ENCODE measurements at regions not wholly inside any gene's neighbourhood (a gene's known extent, or its start where the extent isn't known, plus 50 kb on each side); places are given as distances from the start of the nearest gene placed in this dataset.

GRCh38 chr2:192298664-192299063 lies 103.9 kb upstream of the TMEFF2 start:
- DNase-seq (ENCODE audit: extremely low spot score, unreplicated experiment), result no peak
- Mint-ChIP-seq H3K9me3 (ENCODE audit: unreplicated experiment) (no peaks in the 10 kb centered on the region), H3K4me3 (ENCODE audit: unreplicated experiment) (no peak overlapping the region), H3K27me3 (ENCODE audit: unreplicated experiment) (no peaks in the 10 kb centered on the region), H3K4me1 (ENCODE audit: unreplicated experiment) (no peaks in the 10 kb centered on the region), H3K36me3 (ENCODE audit: unreplicated experiment) (no peaks in the 10 kb centered on the region), H3K27ac (ENCODE audit: unreplicated experiment) (no peak overlapping the region)
- TF ChIP-seq CTCF (IDR thresholded peaks at IDR 0.05), result no peak

- H3K36me3 Mint-ChIP-seq (ENCODE audit: unreplicated experiment), result no peaks in the 10 kb centered on the region
- H3K4me1 Mint-ChIP-seq (ENCODE audit: unreplicated experiment), result peaks cover 3% of the 10 kb centered on the region
- no peaks in the 10 kb centered on the region for H3K9me3 Mint-ChIP-seq (ENCODE audit: unreplicated experiment)
- no peak for TF ChIP-seq CTCF (IDR thresholded peaks at IDR 0.05)
- no peak overlapping the region for H3K27ac Mint-ChIP-seq (ENCODE audit: unreplicated experiment)
- no peak overlapping the region for H3K4me3 Mint-ChIP-seq (ENCODE audit: unreplicated experiment)
- H3K27me3 Mint-ChIP-seq (ENCODE audit: unreplicated experiment), result no peaks in the 10 kb centered on the region
- DNase-seq (ENCODE audit: extremely low spot score, unreplicated experiment), result no peak
Observed at GRCh38 chr2:192292478-192292877, 97.7 kb upstream of the TMEFF2 start.

- H3K4me3 Mint-ChIP-seq (ENCODE audit: unreplicated experiment), result no peak overlapping the region
- no peak overlapping the region for H3K27ac Mint-ChIP-seq (ENCODE audit: unreplicated experiment)
- TF ChIP-seq CTCF (IDR thresholded peaks at IDR 0.05), result no peak
- H3K27me3 Mint-ChIP-seq (ENCODE audit: unreplicated experiment), result no peaks in the 10 kb centered on the region
- H3K36me3 Mint-ChIP-seq (ENCODE audit: unreplicated experiment), result no peaks in the 10 kb centered on the region
- H3K9me3 Mint-ChIP-seq (ENCODE audit: unreplicated experiment), result no peaks in the 10 kb centered on the region
- no peak for DNase-seq (ENCODE audit: extremely low spot score, unreplicated experiment)
- H3K4me1 Mint-ChIP-seq (ENCODE audit: unreplicated experiment), result peaks cover 3% of the 10 kb centered on the region
Observed at GRCh38 chr2:192288295-192288694, 93.6 kb upstream of the TMEFF2 start.

GRCh38 chr2:192286093-192286701 lies 91.5 kb upstream of the TMEFF2 start:
- H3K36me3 Mint-ChIP-seq (ENCODE audit: unreplicated experiment), result no peaks in the 10 kb centered on the region
- TF ChIP-seq CTCF (IDR thresholded peaks at IDR 0.05), result peak; percentile 79
- H3K27ac Mint-ChIP-seq (ENCODE audit: unreplicated experiment), result no peak overlapping the region
- H3K4me3 Mint-ChIP-seq (ENCODE audit: unreplicated experiment), result no peak overlapping the region
- peaks cover 3% of the 10 kb centered on the region for H3K4me1 Mint-ChIP-seq (ENCODE audit: unreplicated experiment)
- no peaks in the 10 kb centered on the region for H3K9me3 Mint-ChIP-seq (ENCODE audit: unreplicated experiment)
- H3K27me3 Mint-ChIP-seq (ENCODE audit: unreplicated experiment), result no peaks in the 10 kb centered on the region
- DNase-seq (ENCODE audit: extremely low spot score, unreplicated experiment), result no peak

- Mint-ChIP-seq H3K4me3 (ENCODE audit: unreplicated experiment) (no peak overlapping the region), H3K27ac (ENCODE audit: unreplicated experiment) (no peak overlapping the region), H3K27me3 (ENCODE audit: unreplicated experiment) (no peaks in the 10 kb centered on the region), H3K36me3 (ENCODE audit: unreplicated experiment) (no peaks in the 10 kb centered on the region), H3K4me1 (ENCODE audit: unreplicated experiment) (peaks cover 3% of the 10 kb centered on the region), H3K9me3 (ENCODE audit: unreplicated experiment) (no peaks in the 10 kb centered on the region)
- DNase-seq (ENCODE audit: extremely low spot score, unreplicated experiment), result no peak
- no peak for TF ChIP-seq CTCF (IDR thresholded peaks at IDR 0.05)
Observed at GRCh38 chr2:192283450-192283849, 88.7 kb upstream of the TMEFF2 start.

Measured in osteocyte (in vitro differentiated cells).